ENCODE measurements at regions not wholly inside any gene's neighbourhood (a gene's known extent, or its start where the extent isn't known, plus 50 kb on each side); places are given as distances from the start of the nearest gene placed in this dataset.

DNA sequence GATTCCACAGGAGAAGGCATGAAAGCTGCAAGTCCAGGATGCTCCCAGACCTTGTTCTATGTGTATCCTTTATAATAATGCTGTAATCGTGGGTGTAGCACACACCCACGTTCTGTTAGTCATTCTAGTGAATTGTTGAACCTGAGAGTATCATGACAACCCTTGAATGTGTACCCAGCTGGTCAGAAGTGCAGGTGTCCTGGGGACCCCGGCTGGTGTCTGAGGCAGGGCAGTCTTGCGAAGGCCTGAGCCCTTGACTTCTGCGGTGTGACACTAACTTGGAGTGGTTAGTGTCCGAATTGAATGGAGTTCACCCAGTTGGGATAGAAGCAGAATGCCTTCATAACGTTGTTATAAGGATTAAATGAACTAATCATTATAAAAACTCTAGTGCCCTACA lies 218.0 kb upstream of the TNRC6C start:
- ChIA-PET POLR2A (interaction anchor here (0.6 kb wide), 1 partner anchor 103 kb away, joined by 4 read pairs; no protein-coding TSS in a partner anchor), CTCF (no interaction called here)
- H3K4me3 Mint-ChIP-seq, result no peak overlapping the region
- H3K27me3 Mint-ChIP-seq, result peaks cover 16% of the 10 kb centered on the region
- peaks cover 2% of the 10 kb centered on the region for H3K9me3 Mint-ChIP-seq
- intact Hi-C loops (cut with micrococcal nuclease), result no loop called here
- TF ChIP-seq CTCF (IDR thresholded peaks at IDR 0.05), result no peak
- no peaks in the 10 kb centered on the region for H3K4me1 Mint-ChIP-seq
- no peak overlapping the region for H3K27ac Mint-ChIP-seq
- DNase-seq (no peak), ATAC-seq (ENCODE audit: low read depth) (no peak)
- no peaks in the 10 kb centered on the region for H3K36me3 Mint-ChIP-seq (ENCODE audit: low read depth)

- Mint-ChIP-seq H3K4me1 (no peaks in the 10 kb centered on the region), H3K27me3 (peaks cover 13% of the 10 kb centered on the region), H3K4me3 (no peak overlapping the region), H3K36me3 (ENCODE audit: low read depth) (no peaks in the 10 kb centered on the region), H3K27ac (no peak overlapping the region), H3K9me3 (peaks cover 4% of the 10 kb centered on the region)
- ATAC-seq (ENCODE audit: low read depth) (no peak), DNase-seq (no peak)
- ChIA-PET POLR2A (interaction anchor here (0.6 kb wide), 1 partner anchor 103 kb away, joined by 4 read pairs; no protein-coding TSS in a partner anchor), CTCF (interaction anchor here (0.6 kb wide), 1 partner anchor 57 kb away, joined by 3 read pairs; no protein-coding TSS in a partner anchor)
- no peak for TF ChIP-seq CTCF (IDR thresholded peaks at IDR 0.05)
- intact Hi-C loops (cut with micrococcal nuclease), result no loop called here
Measured at GRCh38 chr17:77741109-77741508, 217.4 kb upstream of the TNRC6C start.

- no peak for DNase-seq
- no peak for TF ChIP-seq CTCF (IDR thresholded peaks at IDR 0.05)
- Mint-ChIP-seq H3K9me3 (peaks cover 5% of the 10 kb centered on the region), H3K27me3 (peaks cover 10% of the 10 kb centered on the region), H3K4me3 (no peak overlapping the region), H3K36me3 (ENCODE audit: low read depth) (no peaks in the 10 kb centered on the region), H3K4me1 (no peaks in the 10 kb centered on the region), H3K27ac (no peak overlapping the region)
- POLR2A ChIA-PET, result no interaction called here
- intact Hi-C loops (cut with micrococcal nuclease), result no loop called here
- ATAC-seq (ENCODE audit: low read depth), result no peak
- CTCF ChIA-PET, result no interaction called here
Measured at GRCh38 chr17:77742579-77742978, 215.9 kb upstream of the TNRC6C start.

DNA sequence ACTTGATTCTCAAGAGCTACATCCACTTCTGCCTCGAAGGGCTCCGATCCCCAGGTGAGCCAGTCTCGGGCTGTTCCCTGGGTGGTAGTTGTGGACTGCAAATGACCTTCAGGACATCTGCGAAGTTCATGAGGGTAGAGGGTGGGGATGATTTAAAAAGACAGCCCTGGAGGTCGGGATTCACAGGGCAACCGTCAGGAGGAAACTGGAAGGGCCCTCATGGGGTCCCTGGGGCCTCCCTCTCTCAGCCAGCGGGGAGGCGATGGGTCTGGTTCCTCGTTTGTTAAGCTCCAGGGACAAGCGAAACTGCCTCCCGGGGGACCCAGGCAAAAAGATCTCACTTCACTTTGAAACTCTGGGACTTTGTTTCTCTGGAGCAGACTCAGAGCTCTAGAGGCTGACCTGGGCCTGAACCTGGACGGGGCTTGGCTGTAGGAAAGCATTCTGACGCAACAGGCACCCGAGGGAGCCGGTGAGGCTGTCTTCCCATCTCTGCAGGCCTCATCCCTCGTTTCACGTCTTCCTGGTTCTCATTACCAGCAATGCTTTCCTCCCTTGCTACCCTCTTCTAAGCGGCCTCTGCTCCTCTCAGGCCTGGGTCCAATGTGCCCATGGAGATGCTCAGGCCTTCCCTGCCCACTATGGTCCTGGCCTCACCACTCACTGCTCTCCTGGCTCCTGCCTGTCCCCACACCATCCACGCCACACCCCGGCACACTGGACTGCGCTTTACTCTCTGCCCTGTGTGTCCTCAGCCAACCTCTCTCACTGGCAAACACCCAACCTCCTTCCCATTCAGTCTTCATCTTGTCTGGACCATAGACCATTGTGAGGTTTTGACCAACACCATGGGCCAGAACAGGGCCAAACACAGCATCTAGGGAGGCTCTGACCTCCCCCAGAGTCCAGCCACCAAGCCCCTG lies 214.2 kb upstream of the TNRC6C start:
- ChIA-PET CTCF (no interaction called here), POLR2A (no interaction called here)
- ATAC-seq (ENCODE audit: low read depth) (no peak), DNase-seq (no peak)
- intact Hi-C loops (cut with micrococcal nuclease), result no loop called here
- TF ChIP-seq CTCF (IDR thresholded peaks at IDR 0.05), result no peak
- Mint-ChIP-seq H3K9me3 (peaks cover 5% of the 10 kb centered on the region), H3K27me3 (peaks cover 17% of the 10 kb centered on the region), H3K4me3 (no peak overlapping the region), H3K4me1 (no peaks in the 10 kb centered on the region), H3K27ac (no peak overlapping the region), H3K36me3 (ENCODE audit: low read depth) (no peaks in the 10 kb centered on the region)

GRCh38 chr17:77745702-77746101 lies 212.8 kb upstream of the TNRC6C start:
- no peak overlapping the region for H3K27ac Mint-ChIP-seq
- CTCF ChIA-PET, result no interaction called here
- no peaks in the 10 kb centered on the region for H3K36me3 Mint-ChIP-seq (ENCODE audit: low read depth)
- no peak for ATAC-seq (ENCODE audit: low read depth)
- no peak for DNase-seq
- peaks cover 5% of the 10 kb centered on the region for H3K9me3 Mint-ChIP-seq
- intact Hi-C loops (cut with micrococcal nuclease), result no loop called here
- no peaks in the 10 kb centered on the region for H3K4me1 Mint-ChIP-seq
- H3K4me3 Mint-ChIP-seq, result no peak overlapping the region
- H3K27me3 Mint-ChIP-seq, result peaks cover 19% of the 10 kb centered on the region
- no peak for TF ChIP-seq CTCF (IDR thresholded peaks at IDR 0.05)
- POLR2A ChIA-PET, result no interaction called here

Measured in activated B cell treated with CpG ODN at 0.5 μM for 24 hours (primary cell).